Glomerular endothelial cell (primary cell): ENCODE measurements at regions not wholly inside any gene's neighbourhood (a gene's known extent, or its start where the extent isn't known, plus 50 kb on each side); places are given as distances from the start of the nearest gene placed in this dataset.
"Not testable (repeated sequence)": the region's sequence is repeated elsewhere in the genome, so short reads cannot be mapped to it uniquely, and the experiment has no call there.

ENCODE experiments used
- DNase-seq: peaks from one replicate; pipeline ENCODE4 v3.0.0-alpha.2; 2011; ENCODE audit warnings: low read depth, low spot score; ENCODE audit errors: extremely low read depth

- not testable (repeated sequence) for DNase-seq
Measured at GRCh38 chr21:31417214-31417613, 73.2 kb upstream of the TIAM1 start.

DNA sequence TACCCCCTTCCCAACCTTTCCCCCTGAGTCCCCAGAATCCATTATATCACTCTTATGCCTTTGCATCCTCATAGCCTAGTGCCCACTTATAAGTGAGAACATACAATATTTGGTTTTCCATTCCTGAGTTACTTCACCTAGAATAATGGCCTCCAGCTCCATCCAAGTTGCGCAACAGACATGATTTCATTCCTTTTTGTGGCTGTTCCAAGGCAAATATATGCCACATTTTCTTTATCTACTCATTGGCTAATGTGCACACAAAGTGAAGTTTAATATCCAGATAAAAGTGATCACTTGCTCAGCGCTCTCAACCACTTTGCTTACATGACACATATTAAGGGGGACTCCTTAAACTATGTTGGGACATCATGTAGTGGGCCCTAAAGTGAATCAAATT lies 72.4 kb upstream of the TIAM1 start:
- no peak for DNase-seq

GRCh38 chr21:31414263-31415000 lies 70.4 kb upstream of the TIAM1 start:
- no peak for DNase-seq

DNA sequence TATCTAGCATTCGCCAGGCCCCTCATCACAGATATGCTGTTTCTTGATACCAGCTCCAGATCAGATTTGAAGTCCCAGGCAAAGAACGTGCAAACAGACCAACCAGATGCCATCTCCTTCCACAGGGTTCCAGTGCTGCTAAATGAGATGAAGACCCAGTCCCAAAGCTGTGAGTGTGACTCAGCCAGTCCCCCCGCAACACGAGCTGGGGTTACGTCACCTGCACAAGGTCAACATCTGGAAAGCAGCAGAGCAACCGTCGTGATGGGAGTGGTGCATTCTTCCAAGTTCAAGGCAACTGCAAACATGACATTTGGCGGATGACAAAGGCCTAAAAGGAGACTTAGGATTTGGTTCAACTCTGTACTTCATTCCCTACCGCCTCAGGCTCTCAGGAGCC lies 69.6 kb upstream of the TIAM1 start:
- no peak for DNase-seq

GRCh38 chr21:31410499-31411131 lies 66.6 kb upstream of the TIAM1 start:
- DNase-seq: no peak

GRCh38 chr21:31409831-31410487 lies 65.9 kb upstream of the TIAM1 start:
- DNase-seq: no peak

DNA sequence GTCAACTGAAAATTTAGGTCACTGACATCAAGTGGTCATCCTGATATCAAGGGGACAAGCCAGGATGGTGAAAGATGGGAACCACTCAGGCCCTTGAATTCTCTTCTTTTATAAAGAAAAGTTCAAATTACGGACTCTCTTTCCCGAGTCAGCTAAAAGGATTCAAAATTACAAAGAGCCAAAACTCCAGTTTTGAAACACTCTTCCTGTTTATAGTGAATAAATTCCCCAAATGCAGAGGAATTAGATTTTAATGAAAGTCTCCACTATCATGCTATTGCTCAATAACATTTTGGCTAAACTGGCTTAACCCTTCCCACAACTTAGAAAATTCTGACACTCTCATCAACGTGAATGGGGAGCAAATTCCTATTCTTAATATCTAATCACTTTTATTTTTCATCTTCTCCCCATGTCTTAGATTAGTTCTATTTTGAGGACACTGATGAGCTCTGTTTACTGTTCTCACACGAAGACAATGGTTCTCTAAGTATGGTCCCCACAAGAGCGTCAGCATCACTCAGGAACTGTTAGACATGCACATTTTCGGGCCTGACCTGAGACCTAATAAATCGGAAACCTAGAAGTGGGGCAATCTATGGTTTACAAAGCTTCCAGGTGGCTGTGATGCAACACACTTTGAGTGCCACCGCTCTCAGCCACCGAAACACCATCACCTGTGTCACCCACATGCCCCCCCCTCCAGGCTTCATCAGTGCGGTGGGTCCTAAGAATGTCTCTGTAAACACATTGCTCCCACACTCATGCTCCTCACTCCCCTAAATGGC lies 64.4 kb upstream of the TIAM1 start:
- no peak for DNase-seq

GRCh38 chr21:31406510-31406909 lies 62.4 kb upstream of the TIAM1 start:
- no peak for DNase-seq

GRCh38 chr21:31405604-31406003 lies 61.5 kb upstream of the TIAM1 start:
- no peak for DNase-seq

GRCh38 chr21:31403596-31404333 lies 59.7 kb upstream of the TIAM1 start:
- no peak for DNase-seq

DNA sequence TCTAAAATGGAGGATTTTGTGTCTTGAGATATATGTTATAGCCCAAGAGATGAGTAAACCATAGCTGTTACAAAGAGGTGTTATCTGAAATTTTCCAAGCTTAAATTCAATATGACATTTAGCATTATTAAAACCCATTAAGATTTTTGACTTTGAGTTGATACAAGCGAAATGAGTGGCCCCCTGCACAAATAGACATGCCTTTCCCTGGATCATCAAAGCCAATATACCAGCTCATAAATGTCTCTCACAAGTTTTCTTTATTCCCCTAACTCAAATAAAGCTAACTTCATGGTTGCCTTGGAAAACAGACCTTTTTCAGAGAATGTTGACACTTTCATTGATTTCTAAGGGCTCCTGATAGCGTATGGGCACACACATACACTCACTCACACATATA lies 55.5 kb upstream of the TIAM1 start:
- DNase-seq: no peak

- no peak for DNase-seq
Measured at GRCh38 chr21:31398574-31398973, 54.5 kb upstream of the TIAM1 start.

DNA sequence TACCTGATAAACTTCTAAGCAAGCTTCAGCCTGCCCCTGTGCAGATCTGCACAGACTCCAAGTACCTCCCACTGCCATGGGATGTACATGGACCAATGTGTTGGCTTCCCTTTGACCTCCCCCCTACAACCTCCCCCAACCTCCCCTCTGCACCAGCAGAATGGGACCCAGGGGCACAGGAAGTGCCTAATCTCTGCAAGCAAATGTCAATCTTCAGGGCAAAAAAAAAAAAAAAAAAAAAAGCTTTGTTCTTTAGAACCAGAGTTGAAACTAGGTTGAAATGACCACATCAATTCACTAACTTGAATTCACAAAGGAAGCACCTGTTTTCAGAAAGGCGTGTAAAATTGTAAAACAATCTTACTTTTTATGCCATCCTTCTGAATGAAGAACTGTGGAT lies 53.9 kb upstream of the TIAM1 start:
- no peak for DNase-seq

DNA sequence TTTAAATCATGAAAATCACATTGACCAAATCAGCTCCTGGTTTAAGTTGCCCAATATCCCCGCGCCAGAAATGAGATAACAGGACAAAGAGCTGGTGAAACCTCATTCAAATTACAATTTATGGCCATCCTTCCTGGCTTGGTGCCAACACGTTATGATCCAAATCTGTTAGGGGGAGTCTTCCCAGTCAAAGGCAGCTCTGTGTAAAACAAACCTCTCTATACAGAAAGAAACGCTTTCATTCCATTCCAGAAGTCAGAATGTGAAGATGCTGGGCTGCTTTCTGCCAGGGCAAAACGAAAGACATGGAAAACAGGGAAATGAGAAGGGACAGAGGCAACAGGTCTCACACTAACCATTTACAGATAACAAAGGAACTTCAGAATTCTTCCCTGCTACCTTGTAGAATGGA lies 53.5 kb upstream of the TIAM1 start:
- DNase-seq: no peak

DNA sequence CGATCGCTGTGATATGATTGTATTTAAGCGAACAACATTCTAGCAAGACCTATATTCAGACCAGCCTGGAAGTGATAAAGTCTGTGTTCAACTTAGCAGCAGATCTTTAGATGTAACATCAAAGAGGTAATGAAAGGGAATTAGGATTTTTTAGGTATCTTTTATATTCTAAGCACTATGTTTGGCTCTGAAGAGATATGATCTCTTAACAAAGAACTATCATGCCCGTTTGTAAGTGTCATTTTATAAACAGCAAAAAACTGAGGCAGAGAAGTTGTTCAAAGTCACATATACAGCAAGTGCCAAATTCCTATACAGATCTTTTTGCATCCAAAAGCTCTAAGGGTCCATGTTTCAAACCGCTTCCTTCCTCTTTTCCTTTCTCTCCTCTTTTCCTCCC lies 53.0 kb upstream of the TIAM1 start:
- no peak for DNase-seq

- no peak for DNase-seq
Measured at GRCh38 chr21:31396399-31396798, 52.3 kb upstream of the TIAM1 start.

GRCh38 chr21:31395791-31396190 lies 51.7 kb upstream of the TIAM1 start:
- DNase-seq: no peak

GRCh38 chr21:31395268-31395667 lies 51.2 kb upstream of the TIAM1 start:
- DNase-seq: no peak

DNA sequence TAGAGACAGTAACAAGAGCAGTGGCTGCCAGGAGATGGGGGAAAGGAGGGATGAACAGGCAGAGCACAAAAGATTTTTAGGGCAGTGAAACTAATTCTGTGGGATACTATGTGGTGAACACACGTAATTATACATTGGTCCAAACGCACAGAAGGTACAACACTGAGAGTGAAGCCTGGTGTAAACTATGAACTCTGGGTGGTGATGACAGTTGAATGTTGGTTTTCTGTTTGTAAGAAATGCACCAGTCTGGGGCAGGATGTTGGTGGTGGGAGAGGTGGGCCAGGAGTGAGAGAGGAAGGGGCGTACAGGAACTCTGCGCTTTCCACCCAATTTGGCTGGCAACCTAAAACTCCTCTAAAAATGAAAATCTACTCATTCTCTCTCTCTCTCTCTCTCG lies 50.2 kb upstream of the TIAM1 start:
- DNase-seq: no peak
